ENCODE measurements at regions not wholly inside any gene's neighbourhood (a gene's known extent, or its start where the extent isn't known, plus 50 kb on each side); places are given as distances from the start of the nearest gene placed in this dataset.

- H3K4me1 ChIP-seq, result peaks cover 16% of the 10 kb centered on the region
- H3K9ac ChIP-seq, result no peak overlapping the region
- no peak overlapping the region for H3K4me2 ChIP-seq (ENCODE audit: low read length)
- H3K36me3 ChIP-seq (ENCODE audit: control insufficient read depth, insufficient read depth, low read length), result no peaks in the 10 kb centered on the region
- no peak overlapping the region for H3K27ac ChIP-seq
- no peaks in the 10 kb centered on the region for H3K9me3 ChIP-seq (ENCODE audit: control insufficient read depth, low read length)
- H3K4me3 ChIP-seq (ENCODE audit: low read depth, low read length), result no peak overlapping the region
- H2AFZ ChIP-seq, result peak overlapping the region; percentile 35
- no peaks in the 10 kb centered on the region for H3K79me2 ChIP-seq
- no peaks in the 10 kb centered on the region for H3K27me3 ChIP-seq (ENCODE audit: control insufficient read depth, insufficient read depth, low read length)
- TF ChIP-seq, protein P1, sequence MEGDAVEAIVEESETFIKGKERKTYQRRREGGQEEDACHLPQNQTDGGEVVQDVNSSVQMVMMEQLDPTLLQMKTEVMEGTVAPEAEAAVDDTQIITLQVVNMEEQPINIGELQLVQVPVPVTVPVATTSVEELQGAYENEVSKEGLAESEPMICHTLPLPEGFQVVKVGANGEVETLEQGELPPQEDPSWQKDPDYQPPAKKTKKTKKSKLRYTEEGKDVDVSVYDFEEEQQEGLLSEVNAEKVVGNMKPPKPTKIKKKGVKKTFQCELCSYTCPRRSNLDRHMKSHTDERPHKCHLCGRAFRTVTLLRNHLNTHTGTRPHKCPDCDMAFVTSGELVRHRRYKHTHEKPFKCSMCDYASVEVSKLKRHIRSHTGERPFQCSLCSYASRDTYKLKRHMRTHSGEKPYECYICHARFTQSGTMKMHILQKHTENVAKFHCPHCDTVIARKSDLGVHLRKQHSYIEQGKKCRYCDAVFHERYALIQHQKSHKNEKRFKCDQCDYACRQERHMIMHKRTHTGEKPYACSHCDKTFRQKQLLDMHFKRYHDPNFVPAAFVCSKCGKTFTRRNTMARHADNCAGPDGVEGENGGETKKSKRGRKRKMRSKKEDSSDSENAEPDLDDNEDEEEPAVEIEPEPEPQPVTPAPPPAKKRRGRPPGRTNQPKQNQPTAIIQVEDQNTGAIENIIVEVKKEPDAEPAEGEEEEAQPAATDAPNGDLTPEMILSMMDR (IDR thresholded peaks at IDR 0.05), result no peak
Observed at GRCh38 chr3:177842743-177843734, 645.8 kb upstream of the TBL1XR1 start.

GRCh38 chr3:177852001-177852807, 654.9 kb upstream of the TBL1XR1 start:
- no peak overlapping the region for H3K4me2 ChIP-seq (ENCODE audit: low read length)
- H3K9ac ChIP-seq, result no peak overlapping the region
- H3K27ac ChIP-seq, result peak overlapping the region; percentile 2

GRCh38 chr3:177855021-177855420, 657.7 kb upstream of the TBL1XR1 start:
- Histone ChIP-seq H3K9me3 (ENCODE audit: control insufficient read depth, low read length) (no peaks in the 10 kb centered on the region), H3K4me3 (ENCODE audit: low read depth, low read length) (no peak overlapping the region), H3K4me2 (ENCODE audit: low read length) (no peak overlapping the region), H2AFZ (no peak overlapping the region), H3K27me3 (ENCODE audit: control insufficient read depth, insufficient read depth, low read length) (no peaks in the 10 kb centered on the region), H3K27ac (no peak overlapping the region), H3K9ac (no peak overlapping the region), H3K79me2 (no peaks in the 10 kb centered on the region), H3K4me1 (peaks cover 12% of the 10 kb centered on the region), H3K36me3 (ENCODE audit: control insufficient read depth, insufficient read depth, low read length) (no peaks in the 10 kb centered on the region)
- TF ChIP-seq, protein P1 (IDR thresholded peaks at IDR 0.05), result no peak

More at GRCh38 chr3:177852001-177852807, 654.9 kb upstream of the TBL1XR1 start:
- H3K36me3 ChIP-seq (ENCODE audit: control insufficient read depth, insufficient read depth, low read length), result no peaks in the 10 kb centered on the region
- H2AFZ ChIP-seq, result peak overlapping the region; percentile 74
- H3K9me3 ChIP-seq (ENCODE audit: control insufficient read depth, low read length), result no peaks in the 10 kb centered on the region
- H3K4me3 ChIP-seq (ENCODE audit: low read depth, low read length), result no peak overlapping the region
- H3K4me1 ChIP-seq, result peaks cover 12% of the 10 kb centered on the region
- H3K27me3 ChIP-seq (ENCODE audit: control insufficient read depth, insufficient read depth, low read length), result no peaks in the 10 kb centered on the region
- TF ChIP-seq, protein P1 (IDR thresholded peaks at IDR 0.05), result no peak
- no peaks in the 10 kb centered on the region for H3K79me2 ChIP-seq

DNA sequence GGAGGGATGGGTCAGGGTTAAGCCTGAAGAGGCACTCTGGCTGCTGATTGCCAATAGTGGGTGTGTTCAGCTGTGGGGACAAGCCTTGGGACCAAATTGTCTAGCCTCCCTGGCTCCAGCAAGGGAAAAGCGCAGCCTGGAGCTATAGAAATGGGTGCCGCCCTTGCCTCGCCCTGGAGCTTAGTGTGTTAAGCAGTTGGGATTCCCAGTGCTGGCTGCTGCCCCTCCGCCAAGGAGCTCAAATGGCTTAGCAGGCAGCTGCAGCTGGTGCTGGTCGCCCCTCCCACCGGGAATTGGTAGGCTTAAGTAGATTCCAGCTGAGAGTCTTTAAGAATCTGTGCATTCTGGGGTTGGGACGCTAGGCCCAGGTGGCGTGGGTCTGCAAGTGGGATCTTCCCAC, 662.9 kb upstream of the TBL1XR1 start:
- no peaks in the 10 kb centered on the region for H3K27me3 ChIP-seq (ENCODE audit: control insufficient read depth, insufficient read depth, low read length)
- H3K4me2 ChIP-seq (ENCODE audit: low read length), result no peak overlapping the region
- no peaks in the 10 kb centered on the region for H3K36me3 ChIP-seq (ENCODE audit: control insufficient read depth, insufficient read depth, low read length)
- peaks cover 7% of the 10 kb centered on the region for H3K9me3 ChIP-seq (ENCODE audit: control insufficient read depth, low read length)
- no peaks in the 10 kb centered on the region for H3K4me1 ChIP-seq
- H3K4me3 ChIP-seq (ENCODE audit: low read depth, low read length), result no peak overlapping the region
- no peak overlapping the region for H3K27ac ChIP-seq
- TF ChIP-seq, protein P1 (IDR thresholded peaks at IDR 0.05), result no peak
- H3K79me2 ChIP-seq, result no peaks in the 10 kb centered on the region
- no peak overlapping the region for H2AFZ ChIP-seq
- no peak overlapping the region for H3K9ac ChIP-seq
